Gastroesophageal sphincter (tissue), 4 donors: ENCODE measurements at regions not wholly inside any gene's neighbourhood (a gene's known extent, or its start where the extent isn't known, plus 50 kb on each side); places are given as distances from the start of the nearest gene placed in this dataset.

Experiments used
- ATAC-seq: fragments of 150-250 bp; one replicate; pipeline ENCODE4 v1.9.1; 2016; ENCODE audit warnings: mild to moderate bottlenecking, moderate library complexity
- H3K27ac ChIP-seq, 4 donors: fragments of 200-600 bp; sonication (generic) in 3 of 4; 1 replicate in 3 of 4; 2 replicates in 1 of 4; pipeline ENCODE4 v1.5.1; 2016 to 2019
- H3K27me3 ChIP-seq: fragments of 200-600 bp; sonication (generic); one replicate; pipeline ENCODE4 v1.5.1; 2019
- H3K36me3 ChIP-seq, 2 donors: fragments of 200-600 bp; sonication (generic); one replicate each; pipeline ENCODE4 v1.5.1; 2019; ENCODE audit warnings: control low read depth in 1 of 2
- H3K4me1 ChIP-seq, 3 donors: fragments of 200-600 bp; sonication (generic); 1 replicate in 2 of 3; 2 replicates in 1 of 3; pipeline ENCODE4 v1.5.1; 2016 to 2019; ENCODE audit warnings: control low read depth in 2 of 3
- H3K4me3 ChIP-seq, 2 donors: fragments of 200-600 bp; sonication (generic); one replicate each; pipeline ENCODE4 v1.5.1; 2019; ENCODE audit warnings: mild to moderate bottlenecking in 1 of 2, moderate library complexity in 1 of 2
- H3K9me3 ChIP-seq, 3 donors: fragments of 200-600 bp; sonication (generic); one replicate each; pipeline ENCODE4 v1.5.1; 2017 to 2019; ENCODE audit warnings: control low read depth in 2 of 3
- CTCF ChIP-seq, 4 experiments: fragments of 200-600 bp in 2 of 4; fragments of 450-650 bp in 2 of 4; sonication (generic) in 1 of 4; IDR thresholded peaks; one replicate each; pipeline ENCODE4 v1.5.1; 2017 to 2019; ENCODE audit warnings: antibody characterized with exemption in 4 of 4, mild to moderate bottlenecking in 2 of 4, moderate library complexity in 2 of 4
- EP300 ChIP-seq: sonication (generic); formaldehyde crosslinking; IDR thresholded peaks from one replicate; pipeline ENCODE4 v1.6.1; 2017; ENCODE audit warnings: antibody characterized with exemption, mild to moderate bottlenecking
- POLR2A ChIP-seq, 2 donors: fragments of 450-650 bp; IDR thresholded peaks; one replicate each; pipeline ENCODE4 v1.6.1; 2017; ENCODE audit warnings: antibody characterized with exemption in 2 of 2, mild to moderate bottlenecking in 2 of 2, moderate library complexity in 1 of 2
- POLR2AphosphoS5 ChIP-seq: sonication (generic); formaldehyde crosslinking; IDR thresholded peaks from one replicate; pipeline ENCODE4 v1.6.1; 2017; ENCODE audit warnings: antibody characterized with exemption
- WGBS, 2 donors: methylation state at CpG; one replicate each; pipeline ENCODE4 v1.1.5; 2018; ENCODE audit warnings: low coverage in 1 of 2; 5-methylcytosine and 5-hydroxymethylcytosine counted together

- Histone ChIP-seq H3K36me3 (no peaks in the 10 kb centered on the region), H3K9me3 (no peaks in the 10 kb centered on the region), H3K4me1 (peaks cover 0 to 34% (median 4%) of the 10 kb centered on the region in 3 donors), H3K27ac (peak overlapping the region in 2 of 4 donors; percentile 0 to 19), H3K4me3 (no peak overlapping the region), H3K27me3 (no peaks in the 10 kb centered on the region)
- TF ChIP-seq CTCF (IDR thresholded peaks at IDR 0.05) (no peak), EP300 (no peak), POLR2A (IDR thresholded peaks at IDR 0.05) (no peak), POLR2AphosphoS5 (no peak)
- peak; percentile 42 for ATAC-seq
- 52 to 71% methylated on average over 9 to 10 of the region's 10 CpGs for WGBS, 2 donors
Observed at GRCh38 chr9:86598411-86599239, 244.4 kb upstream of the TUT7 start.

- Histone ChIP-seq H3K4me1 (peaks cover 0 to 13% (median 0%) of the 10 kb centered on the region in 3 donors), H3K27ac (no peak overlapping the region), H3K9me3 (no peaks in the 10 kb centered on the region), H3K27me3 (no peaks in the 10 kb centered on the region), H3K4me3 (no peak overlapping the region), H3K36me3 (no peaks in the 10 kb centered on the region)
- no peak for TF ChIP-seq EP300
- TF ChIP-seq POLR2A (IDR thresholded peaks at IDR 0.05) = no peak
- TF ChIP-seq CTCF (IDR thresholded peaks at IDR 0.05) = no peak
- TF ChIP-seq POLR2AphosphoS5 = no peak
- WGBS, 2 donors = 85 to 93% methylated on average over 8 to 9 of the region's 10 CpGs
- ATAC-seq = no peak
Observed at GRCh38 chr9:86594724-86595123, 240.5 kb upstream of the TUT7 start.

GRCh38 chr9:86591472-86591871, 237.3 kb upstream of the TUT7 start:
- ATAC-seq = no peak
- no peak overlapping the region for H3K27ac ChIP-seq
- H3K4me1 ChIP-seq = peaks cover 0 to 2% (median 0%) of the 10 kb centered on the region in 3 donors
- 6 to 61% methylated on average over 2 to 4 of the region's 4 CpGs for WGBS, 2 donors
- H3K4me3 ChIP-seq = no peak overlapping the region
- TF ChIP-seq POLR2A (IDR thresholded peaks at IDR 0.05) = no peak
- H3K9me3 ChIP-seq = no peaks in the 10 kb centered on the region
- no peaks in the 10 kb centered on the region for H3K27me3 ChIP-seq
- H3K36me3 ChIP-seq = no peaks in the 10 kb centered on the region

DNA sequence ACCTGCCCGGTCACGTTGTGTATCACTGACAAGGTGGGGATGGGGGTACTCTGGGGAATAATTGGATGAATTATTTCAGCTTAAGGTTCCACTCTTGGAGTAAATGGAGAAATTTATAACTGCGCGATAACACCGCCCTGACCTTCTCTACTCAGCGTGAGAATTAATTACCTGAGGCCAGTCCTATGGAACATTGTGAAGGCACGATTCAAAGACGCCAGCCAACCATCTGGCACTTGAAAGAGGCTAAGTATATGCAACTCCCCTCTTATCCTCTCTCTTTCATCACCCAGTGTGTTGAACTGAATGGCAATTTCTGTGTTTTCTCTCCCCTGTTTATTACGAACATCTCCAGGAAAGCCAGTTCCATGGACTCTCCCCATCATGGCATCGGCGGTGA, 235.5 kb upstream of the TUT7 start:
- Histone ChIP-seq H3K36me3 (no peaks in the 10 kb centered on the region), H3K27me3 (no peaks in the 10 kb centered on the region), H3K4me3 (no peak overlapping the region), H3K4me1 (peaks cover 0 to 17% (median 3%) of the 10 kb centered on the region in 3 donors), H3K9me3 (no peaks in the 10 kb centered on the region), H3K27ac (no peak overlapping the region)
- ATAC-seq = no peak
- WGBS, 2 donors = 91 to 98% methylated on average over 9 to 11 of the region's 11 CpGs
- TF ChIP-seq EP300 (no peak), CTCF (IDR thresholded peaks at IDR 0.05) (no peak), POLR2A (IDR thresholded peaks at IDR 0.05) (no peak), POLR2AphosphoS5 (no peak)

GRCh38 chr9:86589273-86589672, 235.1 kb upstream of the TUT7 start:
- Histone ChIP-seq H3K4me1 (peaks cover 0 to 18% (median 3%) of the 10 kb centered on the region in 3 donors), H3K36me3 (no peaks in the 10 kb centered on the region), H3K27ac (no peak overlapping the region), H3K27me3 (no peaks in the 10 kb centered on the region), H3K9me3 (no peaks in the 10 kb centered on the region), H3K4me3 (no peak overlapping the region)
- no peak for ATAC-seq
- 88 to 100% methylated on average over 2 of the region's 6 CpGs for WGBS, 2 donors
- TF ChIP-seq POLR2A (IDR thresholded peaks at IDR 0.05) (no peak), CTCF (IDR thresholded peaks at IDR 0.05) (no peak), EP300 (no peak), POLR2AphosphoS5 (no peak)
